ENCODE measurements at regions not wholly inside any gene's neighbourhood (a gene's known extent, or its start where the extent isn't known, plus 50 kb on each side); places are given as distances from the start of the nearest gene placed in this dataset.

DNA sequence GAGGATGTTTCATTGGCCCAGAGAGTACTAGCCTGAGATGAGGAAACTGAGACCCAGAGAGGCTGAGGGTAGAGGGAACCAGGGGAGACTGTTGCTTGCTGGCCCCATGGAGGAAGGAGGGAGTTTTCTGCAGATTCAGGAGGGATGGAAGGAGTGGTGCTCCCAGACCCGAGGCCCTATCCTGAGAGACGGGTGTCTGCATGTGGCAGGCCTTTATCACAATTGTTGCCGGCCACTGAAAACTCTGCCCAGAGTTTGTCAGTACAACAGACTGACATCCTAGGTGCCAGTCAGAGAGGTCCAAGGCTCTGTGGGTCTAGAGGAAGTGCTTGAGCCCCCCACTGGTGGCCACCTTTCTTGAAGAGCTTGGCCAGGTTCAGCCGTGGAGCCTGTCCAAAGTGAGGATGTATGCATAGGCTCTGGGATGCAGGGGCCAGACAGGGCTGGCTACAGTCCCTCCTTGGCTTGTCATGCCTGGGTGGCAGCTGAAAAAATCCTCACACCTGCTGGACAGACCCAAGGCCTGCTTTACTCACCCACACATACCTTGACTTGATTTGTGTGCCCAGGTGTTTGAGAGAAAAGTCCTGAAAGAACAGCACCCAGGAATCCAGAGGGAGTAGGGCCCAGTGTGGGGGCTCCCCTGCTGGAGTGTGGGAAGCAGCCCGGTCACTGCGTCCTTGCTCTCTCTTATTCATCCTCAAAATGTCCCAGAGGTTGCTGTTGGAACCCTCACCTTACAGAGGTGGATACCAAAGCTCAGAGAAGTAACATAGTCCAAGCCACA lies 65.2 kb downstream of the CLRN3 start:
- no peak overlapping the region for H3K4me2 ChIP-seq (ENCODE audit: insufficient read depth, low read length)
- FAIRE-seq = no peak
- no peaks in the 10 kb centered on the region for H3K9me3 ChIP-seq (replicated peaks; ENCODE audit: control insufficient read depth, insufficient read depth, low read length)
- no peaks in the 10 kb centered on the region for H3K27me3 ChIP-seq (ENCODE audit: control insufficient read depth in 2 of 2, insufficient read depth in 2 of 2, low read length in 2 of 2)
- no peaks in the 10 kb centered on the region for H3K79me2 ChIP-seq (ENCODE audit: control insufficient read depth, insufficient read depth, low read length)
- dilution Hi-C loops (cut with MboI; ENCODE audit: extremely low pct_ligation_motif_present, low sequenced_read_pairs) (no loop called here), intact Hi-C loops (cut with micrococcal nuclease) (no loop called here)
- TF ChIP-seq MYC (IDR thresholded peaks at IDR 0.05; ENCODE audit: low read depth, low read length) (no peak), POLR2A (IDR thresholded peaks at IDR 0.05; ENCODE audit: low read depth, low read length) (no peak), POLR2AphosphoS5 (IDR thresholded peaks at IDR 0.05; ENCODE audit: insufficient read depth, low read depth, low read length) (no peak), GATA2 (IDR thresholded peaks at IDR 0.05; ENCODE audit: insufficient read depth, insufficient read length, low read depth, low read length) (no peak), EZH2 (IDR thresholded peaks at IDR 0.05; ENCODE audit: borderline replicate concordance, low read depth, low read length, severe bottlenecking) (no peak), FOS (IDR thresholded peaks at IDR 0.05; ENCODE audit: borderline replicate concordance, insufficient read depth, low read length) (no peak), JUN (IDR thresholded peaks at IDR 0.05; ENCODE audit: borderline replicate concordance, insufficient read depth, insufficient read length, low read depth) (no peak)
- TF ChIP-seq, protein P1, sequence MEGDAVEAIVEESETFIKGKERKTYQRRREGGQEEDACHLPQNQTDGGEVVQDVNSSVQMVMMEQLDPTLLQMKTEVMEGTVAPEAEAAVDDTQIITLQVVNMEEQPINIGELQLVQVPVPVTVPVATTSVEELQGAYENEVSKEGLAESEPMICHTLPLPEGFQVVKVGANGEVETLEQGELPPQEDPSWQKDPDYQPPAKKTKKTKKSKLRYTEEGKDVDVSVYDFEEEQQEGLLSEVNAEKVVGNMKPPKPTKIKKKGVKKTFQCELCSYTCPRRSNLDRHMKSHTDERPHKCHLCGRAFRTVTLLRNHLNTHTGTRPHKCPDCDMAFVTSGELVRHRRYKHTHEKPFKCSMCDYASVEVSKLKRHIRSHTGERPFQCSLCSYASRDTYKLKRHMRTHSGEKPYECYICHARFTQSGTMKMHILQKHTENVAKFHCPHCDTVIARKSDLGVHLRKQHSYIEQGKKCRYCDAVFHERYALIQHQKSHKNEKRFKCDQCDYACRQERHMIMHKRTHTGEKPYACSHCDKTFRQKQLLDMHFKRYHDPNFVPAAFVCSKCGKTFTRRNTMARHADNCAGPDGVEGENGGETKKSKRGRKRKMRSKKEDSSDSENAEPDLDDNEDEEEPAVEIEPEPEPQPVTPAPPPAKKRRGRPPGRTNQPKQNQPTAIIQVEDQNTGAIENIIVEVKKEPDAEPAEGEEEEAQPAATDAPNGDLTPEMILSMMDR (IDR thresholded peaks at IDR 0.05; ENCODE audit: extremely low read depth in 1 of 2, insufficient read depth in 1 of 2, low read depth in 1 of 2, low read length in 2 of 2) = no peak
- TF ChIP-seq, protein P2, sequence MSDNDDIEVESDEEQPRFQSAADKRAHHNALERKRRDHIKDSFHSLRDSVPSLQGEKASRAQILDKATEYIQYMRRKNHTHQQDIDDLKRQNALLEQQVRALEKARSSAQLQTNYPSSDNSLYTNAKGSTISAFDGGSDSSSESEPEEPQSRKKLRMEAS (IDR thresholded peaks at IDR 0.05; ENCODE audit: insufficient read depth, insufficient read length) = no peak
- no peaks in the 10 kb centered on the region for H3K4me1 ChIP-seq (ENCODE audit: control insufficient read depth, extremely low read depth, insufficient read depth, low read length)
- H3K4me3 ChIP-seq (replicated peaks in 1 of 3; ENCODE audit: insufficient read depth in 1 of 3, low read depth in 1 of 3, low read length in 3 of 3) = no peak overlapping the region
- no peaks in the 10 kb centered on the region for H4K20me1 ChIP-seq (replicated peaks; ENCODE audit: control insufficient read depth, extremely low read depth, insufficient read depth, low read length)
- ChIA-PET CTCF (no interaction called here), POLR2A (no interaction called here)
- no TSS peak for BruUV-seq (replicated peaks)
- no peak overlapping the region for H3K9ac ChIP-seq (replicated peaks; ENCODE audit: extremely low read depth, insufficient read depth, low read length)
- no peaks in the 10 kb centered on the region for H3K9me1 ChIP-seq (replicated peaks; ENCODE audit: control insufficient read depth, extremely low read depth, insufficient read depth, low read length)
- no peak overlapping the region for H3K27ac ChIP-seq (ENCODE audit: insufficient read depth, low read depth, low read length)
- no peaks in the 10 kb centered on the region for H3K36me3 ChIP-seq (ENCODE audit: control insufficient read depth in 2 of 2, extremely low read depth in 1 of 2, insufficient read depth in 2 of 2, low read length in 2 of 2)
- H2AFZ ChIP-seq (ENCODE audit: low read depth, low read length) = no peak overlapping the region
- DNase-seq (ENCODE audit: low read depth, low spot score) = no peak
